ENCODE measurements at regions not wholly inside any gene's neighbourhood (a gene's known extent, or its start where the extent isn't known, plus 50 kb on each side); places are given as distances from the start of the nearest gene placed in this dataset.

- TF ChIP-seq CHD7 (IDR thresholded peaks at IDR 0.05; ENCODE audit: insufficient replicate concordance, low read length) (no peak), SUZ12 (IDR thresholded peaks at IDR 0.05; ENCODE audit: low read length) (no peak), HDAC2 (IDR thresholded peaks at IDR 0.05; ENCODE audit: borderline replicate concordance in 1 of 2, low read depth in 2 of 2, low read length in 2 of 2) (no peak), ATF3 (IDR thresholded peaks at IDR 0.05; ENCODE audit: insufficient read depth, low read depth, low read length) (no peak), ZNF274 (IDR thresholded peaks at IDR 0.05; ENCODE audit: borderline replicate concordance, extremely low read depth, low read length) (no peak), TEAD4 (IDR thresholded peaks at IDR 0.05; ENCODE audit: low read depth, low read length) (no peak), RAD21 (IDR thresholded peaks at IDR 0.05 in 1 of 2, conservative IDR thresholded peaks at IDR 0.05 in 1 of 2; ENCODE audit: low read depth in 2 of 2, low read length in 2 of 2) (no peak), BRCA1 (IDR thresholded peaks at IDR 0.05; ENCODE audit: low read depth, low read length) (no peak), KDM5A (IDR thresholded peaks at IDR 0.05; ENCODE audit: low read length) (no peak), POLR2A (IDR thresholded peaks at IDR 0.05; ENCODE audit: control extremely low read depth in 1 of 2, low read depth in 2 of 2, low read length in 2 of 2) (no peak), RNF2 (IDR thresholded peaks at IDR 0.05; ENCODE audit: borderline replicate concordance, low read depth, low read length, missing control alignments, poor library complexity, severe bottlenecking) (no peak)
These were observed 2045.3 kb upstream of the PIK3C3 start (continued) for GRCh38 chr18:39909706-39910105.

Data from H1 (cell line).